Tibial nerve (tissue), 4 donors: ENCODE measurements at regions not wholly inside any gene's neighbourhood (a gene's known extent, or its start where the extent isn't known, plus 50 kb on each side); places are given as distances from the start of the nearest gene placed in this dataset.

Experiments used
- EP300 ChIP-seq, 2 donors: sonication (generic); formaldehyde crosslinking; IDR thresholded peaks; one replicate each; pipeline ENCODE4 v1.6.1; 2017; ENCODE audit warnings: antibody characterized with exemption in 2 of 2, mild to moderate bottlenecking in 1 of 2
- POLR2A ChIP-seq, 2 donors: fragments of 450-650 bp; IDR thresholded peaks; one replicate each; pipeline ENCODE4 v1.6.1; 2017; ENCODE audit warnings: antibody characterized with exemption in 2 of 2, mild to moderate bottlenecking in 2 of 2, moderate library complexity in 2 of 2
- TF ChIP-seq, protein P1 (sequence below), 5 experiments: fragments of 200-600 bp in 3 of 5; fragments of 450-650 bp in 2 of 5; sonication (generic) in 3 of 5; IDR thresholded peaks; one replicate each; pipeline ENCODE4 v1.5.1; 2016 to 2019; ENCODE audit warnings: antibody characterized with exemption in 5 of 5, mild to moderate bottlenecking in 3 of 5, moderate library complexity in 2 of 5

- TF ChIP-seq, protein P1, sequence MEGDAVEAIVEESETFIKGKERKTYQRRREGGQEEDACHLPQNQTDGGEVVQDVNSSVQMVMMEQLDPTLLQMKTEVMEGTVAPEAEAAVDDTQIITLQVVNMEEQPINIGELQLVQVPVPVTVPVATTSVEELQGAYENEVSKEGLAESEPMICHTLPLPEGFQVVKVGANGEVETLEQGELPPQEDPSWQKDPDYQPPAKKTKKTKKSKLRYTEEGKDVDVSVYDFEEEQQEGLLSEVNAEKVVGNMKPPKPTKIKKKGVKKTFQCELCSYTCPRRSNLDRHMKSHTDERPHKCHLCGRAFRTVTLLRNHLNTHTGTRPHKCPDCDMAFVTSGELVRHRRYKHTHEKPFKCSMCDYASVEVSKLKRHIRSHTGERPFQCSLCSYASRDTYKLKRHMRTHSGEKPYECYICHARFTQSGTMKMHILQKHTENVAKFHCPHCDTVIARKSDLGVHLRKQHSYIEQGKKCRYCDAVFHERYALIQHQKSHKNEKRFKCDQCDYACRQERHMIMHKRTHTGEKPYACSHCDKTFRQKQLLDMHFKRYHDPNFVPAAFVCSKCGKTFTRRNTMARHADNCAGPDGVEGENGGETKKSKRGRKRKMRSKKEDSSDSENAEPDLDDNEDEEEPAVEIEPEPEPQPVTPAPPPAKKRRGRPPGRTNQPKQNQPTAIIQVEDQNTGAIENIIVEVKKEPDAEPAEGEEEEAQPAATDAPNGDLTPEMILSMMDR (IDR thresholded peaks at IDR 0.05) = no peak
- TF ChIP-seq POLR2A (IDR thresholded peaks at IDR 0.05) = no peak
- TF ChIP-seq EP300 (IDR thresholded peaks at IDR 0.05) = no peak
Measured at GRCh38 chr6:90372885-90373284, 76.2 kb upstream of the BACH2 start.
